Osteoblast (primary cell): ENCODE measurements at regions not wholly inside any gene's neighbourhood (a gene's known extent, or its start where the extent isn't known, plus 50 kb on each side); places are given as distances from the start of the nearest gene placed in this dataset.

ENCODE experiments used
- DNase-seq: peaks from one replicate; pipeline ENCODE4 v3.0.0; 2011; ENCODE audit warnings: low spot score, mixed read lengths; ENCODE audit not compliant: insufficient read length; ENCODE audit errors: missing footprints
- H2AFZ ChIP-seq: 2 replicates; pipeline ENCODE4 v1.6.0; 2011; ENCODE audit warnings: mild to moderate bottlenecking, low read length
- H3K27ac ChIP-seq: 2 replicates; pipeline ENCODE4 v1.5.1; 2011; ENCODE audit warnings: mild to moderate bottlenecking, low read depth, low read length, moderate library complexity
- H3K27me3 ChIP-seq: 2 replicates; pipeline ENCODE4 v1.6.0; 2012; ENCODE audit warnings: mild to moderate bottlenecking, control low read depth, inconsistent platforms, low read length, moderate library complexity; ENCODE audit not compliant: insufficient read depth
- H3K36me3 ChIP-seq: 2 replicates; pipeline ENCODE4 v1.5.1; 2011; ENCODE audit warnings: mild to moderate bottlenecking, low read length, control low read depth, moderate library complexity; ENCODE audit not compliant: insufficient read depth
- H3K4me1 ChIP-seq: 2 replicates; pipeline ENCODE4 v1.5.1; 2011; ENCODE audit warnings: mild to moderate bottlenecking, low read length, control low read depth, moderate library complexity; ENCODE audit not compliant: insufficient read depth
- H3K4me2 ChIP-seq: 2 replicates; pipeline ENCODE4 v1.6.0; 2011; ENCODE audit warnings: mild to moderate bottlenecking, low read length; ENCODE audit not compliant: insufficient read depth
- H3K4me3 ChIP-seq: fragments of 200-600 bp; sonication (generic); 3 replicates; pipeline ENCODE4 v1.5.1; 2012; ENCODE audit warnings: mild to moderate bottlenecking, low read length, inconsistent platforms; ENCODE audit not compliant: insufficient read depth
- H3K79me2 ChIP-seq: 2 replicates; pipeline ENCODE4 v1.6.0; 2012; ENCODE audit warnings: mild to moderate bottlenecking, low read length, control low read depth, inconsistent platforms; ENCODE audit not compliant: insufficient read depth
- H3K9me3 ChIP-seq: 2 replicates; pipeline ENCODE4 v1.5.1; 2011; ENCODE audit warnings: low read depth, low read length, control low read depth
- H4K20me1 ChIP-seq: 2 replicates; pipeline ENCODE4 v1.6.0; 2012; ENCODE audit warnings: mild to moderate bottlenecking, low read length, control low read depth; ENCODE audit not compliant: insufficient read depth
- CTCF ChIP-seq: IDR thresholded peaks from 2 replicates; pipeline ENCODE4 v1.5.1; 2011; ENCODE audit warnings: mild to moderate bottlenecking, low read depth, low read length, moderate library complexity; ENCODE audit errors: extremely low read depth

DNA sequence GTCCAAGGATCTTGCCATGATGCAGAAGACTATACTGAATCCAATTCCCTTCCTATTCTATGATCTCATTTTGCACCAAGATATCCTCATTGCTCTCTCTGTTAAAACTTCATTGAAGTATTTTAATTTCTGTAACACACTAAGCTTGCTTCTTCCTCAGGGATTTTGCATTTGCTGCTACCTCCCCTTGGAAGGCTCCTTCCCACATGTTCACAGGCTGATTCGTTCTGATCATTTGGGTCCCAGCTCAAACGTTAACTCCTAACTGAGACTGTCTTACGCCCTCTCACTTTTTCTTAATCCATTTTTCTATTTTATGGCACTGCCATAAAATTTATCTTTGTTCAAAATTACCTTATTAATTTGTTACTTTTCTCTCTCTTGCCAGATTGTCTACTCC lies 713.0 kb upstream of the LRRC4C start:
- H3K79me2 ChIP-seq, result no peaks in the 10 kb centered on the region
- H3K4me3 ChIP-seq, result no peak overlapping the region
- H3K27ac ChIP-seq, result no peak overlapping the region
- H3K4me2 ChIP-seq, result no peak overlapping the region
- no peaks in the 10 kb centered on the region for H3K27me3 ChIP-seq
- H3K9me3 ChIP-seq, result no peaks in the 10 kb centered on the region
- no peaks in the 10 kb centered on the region for H3K4me1 ChIP-seq
- H4K20me1 ChIP-seq, result no peaks in the 10 kb centered on the region
- no peak for DNase-seq
- no peak for TF ChIP-seq CTCF
- no peak overlapping the region for H2AFZ ChIP-seq
- no peaks in the 10 kb centered on the region for H3K36me3 ChIP-seq

DNA sequence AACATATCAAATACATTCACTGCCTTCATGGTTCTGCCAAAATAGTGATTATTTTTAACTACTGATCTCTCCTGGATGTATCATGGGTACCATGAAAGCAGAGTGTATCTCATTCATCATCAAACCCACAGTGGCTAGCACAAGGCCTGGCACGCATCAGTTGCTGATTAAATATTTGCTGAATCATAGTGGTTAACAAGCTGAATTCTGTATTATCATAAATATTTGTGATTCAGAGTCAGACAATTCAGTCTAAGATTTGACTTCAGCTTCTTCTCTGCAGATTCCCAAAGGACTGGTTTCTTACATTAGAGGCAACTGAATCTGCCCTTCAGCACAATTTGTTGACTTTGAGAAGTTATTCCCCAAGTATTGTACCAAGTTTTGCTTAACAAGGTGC lies 715.8 kb upstream of the LRRC4C start:
- Histone ChIP-seq H3K36me3 (no peaks in the 10 kb centered on the region), H4K20me1 (no peaks in the 10 kb centered on the region), H3K27me3 (no peaks in the 10 kb centered on the region), H3K9me3 (no peaks in the 10 kb centered on the region), H3K27ac (no peak overlapping the region), H3K4me3 (no peak overlapping the region), H3K79me2 (no peaks in the 10 kb centered on the region), H3K4me2 (no peak overlapping the region), H2AFZ (no peak overlapping the region), H3K4me1 (no peaks in the 10 kb centered on the region)
- TF ChIP-seq CTCF, result no peak
- DNase-seq, result no peak

- H2AFZ ChIP-seq, result no peak overlapping the region
- H3K27ac ChIP-seq, result no peak overlapping the region
- H3K9me3 ChIP-seq, result no peaks in the 10 kb centered on the region
- H3K4me2 ChIP-seq, result no peak overlapping the region
- H3K4me3 ChIP-seq, result no peak overlapping the region
- DNase-seq, result no peak
- no peak for TF ChIP-seq CTCF
- no peaks in the 10 kb centered on the region for H3K36me3 ChIP-seq
- no peaks in the 10 kb centered on the region for H3K79me2 ChIP-seq
- H3K27me3 ChIP-seq, result no peaks in the 10 kb centered on the region
- H4K20me1 ChIP-seq, result no peaks in the 10 kb centered on the region
- no peaks in the 10 kb centered on the region for H3K4me1 ChIP-seq
These were observed 719.8 kb upstream of the LRRC4C start for GRCh38 chr11:42179216-42179615.

DNA sequence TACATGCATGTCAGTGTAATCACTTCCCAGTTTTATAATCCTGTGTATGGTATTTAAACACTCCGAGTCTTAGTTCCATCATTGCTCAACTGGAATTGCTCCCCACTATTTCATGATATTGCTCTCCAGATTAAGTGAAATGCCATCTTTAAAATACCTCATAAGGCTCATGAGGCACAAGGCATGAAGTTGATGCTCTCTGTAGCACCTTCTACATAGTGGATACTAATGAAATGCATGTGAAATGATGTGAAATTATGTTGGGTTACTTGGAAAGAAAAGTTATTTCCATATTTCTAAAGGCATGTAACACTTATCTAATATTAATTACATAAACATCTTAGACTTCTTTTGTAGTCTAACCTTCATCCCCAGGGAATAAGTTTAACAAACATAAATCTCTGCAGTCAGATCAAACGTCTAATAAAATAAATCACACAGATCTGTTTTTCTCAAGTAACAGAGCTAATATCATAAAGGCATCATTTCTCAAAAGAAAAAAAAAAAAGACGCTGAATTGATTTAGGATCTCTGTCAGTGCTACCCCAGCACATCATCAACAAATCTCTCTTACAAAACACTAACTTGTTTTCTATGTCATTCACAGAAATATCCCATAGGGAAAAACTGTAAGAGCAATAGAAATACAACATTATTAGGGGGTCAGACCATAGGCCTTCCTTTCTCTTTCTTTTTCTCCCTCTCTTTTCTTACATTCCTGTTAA lies 736.0 kb upstream of the LRRC4C start:
- Histone ChIP-seq H3K4me3 (no peak overlapping the region), H3K9me3 (peaks cover 2% of the 10 kb centered on the region), H3K4me1 (no peaks in the 10 kb centered on the region)

More for the DNA sequence above, 736.0 kb upstream of the LRRC4C start:
- Histone ChIP-seq H3K79me2 (no peaks in the 10 kb centered on the region), H3K36me3 (no peaks in the 10 kb centered on the region), H3K27me3 (no peaks in the 10 kb centered on the region), H3K27ac (no peak overlapping the region), H2AFZ (no peak overlapping the region), H3K4me2 (no peak overlapping the region), H4K20me1 (no peaks in the 10 kb centered on the region)
- no peak for DNase-seq
- TF ChIP-seq CTCF, result no peak
